GM12874 (cell line): ENCODE measurements at regions not wholly inside any gene's neighbourhood (a gene's known extent, or its start where the extent isn't known, plus 50 kb on each side); places are given as distances from the start of the nearest gene placed in this dataset.

ENCODE experiments used
- TF ChIP-seq, protein P1 (sequence below): IDR thresholded peaks from 2 replicates; pipeline ENCODE4 v1.5.1; 2011; ENCODE audit warnings: low read depth, mild to moderate bottlenecking, control low read depth, low read length, moderate library complexity; ENCODE audit not compliant: insufficient read depth

DNA sequence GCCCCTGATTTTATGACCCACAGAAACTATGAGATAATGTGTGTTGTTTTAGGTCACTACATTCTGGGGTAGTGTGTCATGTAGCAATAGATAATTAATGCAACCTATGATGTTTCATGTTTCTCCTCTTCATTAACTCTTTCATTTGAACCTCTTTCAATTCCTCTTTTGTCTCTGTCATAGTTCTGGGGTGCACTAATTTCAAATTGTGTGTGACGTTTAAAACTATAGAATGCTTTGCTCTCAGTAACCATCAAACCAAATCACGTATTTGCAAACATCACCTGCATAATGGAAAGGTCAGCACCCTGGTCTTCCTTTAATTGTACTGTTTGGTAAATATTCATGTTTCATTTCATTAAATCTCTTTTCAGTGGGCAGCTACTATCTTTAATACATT lies 621.6 kb downstream of the TLR4 start:
- TF ChIP-seq, protein P1, sequence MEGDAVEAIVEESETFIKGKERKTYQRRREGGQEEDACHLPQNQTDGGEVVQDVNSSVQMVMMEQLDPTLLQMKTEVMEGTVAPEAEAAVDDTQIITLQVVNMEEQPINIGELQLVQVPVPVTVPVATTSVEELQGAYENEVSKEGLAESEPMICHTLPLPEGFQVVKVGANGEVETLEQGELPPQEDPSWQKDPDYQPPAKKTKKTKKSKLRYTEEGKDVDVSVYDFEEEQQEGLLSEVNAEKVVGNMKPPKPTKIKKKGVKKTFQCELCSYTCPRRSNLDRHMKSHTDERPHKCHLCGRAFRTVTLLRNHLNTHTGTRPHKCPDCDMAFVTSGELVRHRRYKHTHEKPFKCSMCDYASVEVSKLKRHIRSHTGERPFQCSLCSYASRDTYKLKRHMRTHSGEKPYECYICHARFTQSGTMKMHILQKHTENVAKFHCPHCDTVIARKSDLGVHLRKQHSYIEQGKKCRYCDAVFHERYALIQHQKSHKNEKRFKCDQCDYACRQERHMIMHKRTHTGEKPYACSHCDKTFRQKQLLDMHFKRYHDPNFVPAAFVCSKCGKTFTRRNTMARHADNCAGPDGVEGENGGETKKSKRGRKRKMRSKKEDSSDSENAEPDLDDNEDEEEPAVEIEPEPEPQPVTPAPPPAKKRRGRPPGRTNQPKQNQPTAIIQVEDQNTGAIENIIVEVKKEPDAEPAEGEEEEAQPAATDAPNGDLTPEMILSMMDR: no peak

DNA sequence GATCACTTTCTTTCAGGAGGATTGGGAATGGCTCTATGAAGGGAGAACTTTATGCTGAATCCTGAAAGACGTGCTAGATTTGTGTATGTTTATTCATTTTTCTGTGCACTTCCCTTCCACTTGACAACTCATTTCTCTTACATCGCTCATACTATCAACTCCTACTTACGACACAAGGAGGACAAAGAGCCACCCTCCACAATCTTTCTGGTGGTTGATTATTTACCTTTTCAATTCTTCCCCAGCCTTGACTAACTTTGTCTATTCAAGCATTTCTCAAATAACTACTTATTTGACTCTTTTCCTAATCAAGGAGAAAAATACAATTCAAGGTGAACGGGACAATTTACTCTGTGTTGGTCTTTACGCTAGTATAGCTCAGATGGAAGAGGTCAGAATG lies 622.1 kb downstream of the TLR4 start:
- TF ChIP-seq, protein P1: no peak

DNA sequence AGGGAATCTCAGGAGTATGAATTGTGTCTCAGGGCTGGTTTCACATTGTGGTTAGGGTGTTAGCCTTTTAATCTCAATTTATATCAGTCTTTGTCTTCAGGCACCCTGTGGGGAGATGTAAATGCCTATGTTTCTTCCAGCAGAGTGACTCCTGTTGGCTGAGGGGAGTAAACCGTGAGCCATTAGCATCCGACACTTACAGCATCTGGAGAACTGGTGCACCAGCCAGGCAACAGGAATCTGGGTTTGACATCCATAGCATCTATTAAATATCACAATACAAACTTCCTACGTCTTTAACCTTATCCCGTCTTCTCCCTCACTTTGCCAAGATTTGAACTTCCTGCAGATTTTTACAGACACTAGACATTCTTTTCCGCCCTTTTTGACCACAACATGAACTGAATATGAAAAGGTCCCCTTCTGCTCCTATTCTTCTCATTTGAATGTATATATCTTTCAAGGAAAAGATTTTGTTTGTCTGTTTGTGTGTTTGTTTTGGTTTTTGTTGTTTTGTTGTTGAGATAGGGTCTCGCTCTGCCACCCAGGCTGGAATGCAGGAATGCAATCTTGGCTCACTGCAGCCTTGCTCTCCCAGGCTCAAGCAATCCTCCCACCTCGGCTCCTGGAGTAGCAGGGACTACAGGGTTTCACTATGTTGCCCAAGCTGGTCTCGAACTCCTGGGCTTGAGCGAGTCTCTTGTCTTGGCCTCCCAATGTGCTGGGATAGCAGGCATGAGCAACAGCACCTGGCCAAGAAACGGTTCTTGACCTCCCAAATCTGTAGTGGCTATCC lies 626.2 kb downstream of the TLR4 start:
- TF ChIP-seq, protein P1: no peak

DNA sequence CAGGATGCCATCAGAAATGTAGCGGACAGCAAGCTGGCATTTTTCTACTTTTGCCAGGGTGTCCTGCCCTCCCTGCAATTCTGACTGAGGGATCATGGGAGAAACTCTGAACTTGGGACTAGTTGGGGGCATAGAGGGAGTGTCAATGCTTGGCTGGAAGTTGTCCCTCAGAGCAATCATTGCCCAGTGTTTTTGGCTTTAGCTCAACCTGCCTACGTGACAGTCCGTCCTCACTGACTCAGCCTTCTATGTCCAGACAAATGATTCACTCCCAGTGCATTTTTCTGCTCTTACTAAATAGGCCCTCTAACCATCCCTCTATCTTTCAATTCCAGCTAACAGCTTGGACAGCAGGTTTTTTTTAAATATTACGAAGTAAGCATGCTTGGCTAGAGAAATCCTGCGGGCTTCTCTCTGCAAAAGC lies 627.4 kb downstream of the TLR4 start:
- TF ChIP-seq, protein P1: no peak

DNA sequence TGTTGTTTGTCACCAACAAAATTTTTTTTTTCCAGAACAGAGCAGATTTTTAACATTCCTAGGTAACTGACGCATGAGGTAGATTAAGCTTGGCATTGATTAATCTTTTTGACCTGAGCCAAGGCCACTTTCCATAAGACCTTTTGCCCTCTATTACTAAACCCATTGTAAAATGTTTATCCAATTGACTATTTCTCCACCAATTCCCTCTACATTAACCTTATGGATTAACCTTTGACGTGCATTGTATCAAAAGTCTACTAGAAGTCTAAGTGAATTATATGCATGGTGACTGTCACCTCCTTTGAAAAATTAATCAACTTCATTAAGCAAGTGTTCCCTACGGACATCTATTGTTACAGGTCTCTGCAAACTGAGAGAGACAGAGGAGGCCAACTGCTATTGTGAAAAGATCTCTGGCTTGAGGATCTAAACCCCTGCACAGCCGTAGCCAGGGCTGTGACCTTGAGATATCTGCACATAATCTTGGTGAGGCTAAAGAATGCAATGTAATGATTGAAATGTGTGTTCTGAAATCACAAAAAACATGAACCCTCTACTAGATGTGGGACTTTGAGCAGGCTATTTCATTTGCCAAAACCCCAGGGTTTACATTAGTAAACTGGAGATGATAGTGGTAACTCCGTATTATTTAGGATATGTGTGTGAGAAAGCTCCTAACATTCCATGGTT lies 632.2 kb downstream of the TLR4 start:
- TF ChIP-seq, protein P1: no peak

DNA sequence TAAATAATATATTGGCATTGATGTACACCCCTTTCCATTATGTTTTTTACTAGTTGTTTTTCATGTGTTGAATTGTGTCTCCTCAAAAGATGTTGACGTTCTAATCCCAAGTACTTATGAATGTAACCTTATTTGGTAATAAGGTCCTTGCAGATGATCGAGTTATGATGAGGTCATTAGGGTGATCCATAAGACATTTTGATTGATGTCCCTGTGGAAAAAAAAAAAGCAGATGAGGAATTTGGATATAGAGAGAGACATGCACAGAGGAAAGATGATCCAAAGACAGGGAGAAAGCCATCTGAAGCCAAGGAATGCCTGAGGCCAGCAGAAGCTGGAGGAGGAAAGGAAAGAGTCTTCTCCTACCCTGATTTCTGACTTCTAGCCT lies 632.7 kb downstream of the TLR4 start:
- TF ChIP-seq, protein P1: no peak

DNA sequence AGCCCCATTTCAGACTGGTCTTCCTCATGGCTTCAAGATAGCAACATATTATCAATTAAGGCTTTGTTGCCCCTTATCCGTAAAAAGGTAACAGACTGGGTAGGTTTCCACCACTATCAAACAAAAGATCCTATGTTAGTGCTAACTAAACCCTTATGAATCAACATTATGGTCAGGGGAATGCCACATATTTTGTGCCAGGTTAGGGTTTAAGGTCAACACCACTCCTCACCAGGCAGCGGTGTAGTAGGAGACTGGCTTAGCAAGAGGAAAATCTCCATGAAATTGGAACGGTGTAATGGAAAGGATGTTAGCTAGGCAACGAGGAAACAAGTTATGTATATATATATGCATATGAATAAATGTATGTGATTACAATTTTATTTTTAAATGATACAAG lies 655.8 kb downstream of the TLR4 start:
- TF ChIP-seq, protein P1: no peak
